LHCN-M2 (cell line): ENCODE measurements at regions not wholly inside any gene's neighbourhood (a gene's known extent, or its start where the extent isn't known, plus 50 kb on each side); places are given as distances from the start of the nearest gene placed in this dataset.
A peak's percentile ranks its signal among the peaks of the same experiment; 100 is the strongest.

Experiments
- DNase-seq: peaks from one replicate; pipeline ENCODE4 v3.0.0-alpha.2; 2012; ENCODE audit warnings: low read depth

DNA sequence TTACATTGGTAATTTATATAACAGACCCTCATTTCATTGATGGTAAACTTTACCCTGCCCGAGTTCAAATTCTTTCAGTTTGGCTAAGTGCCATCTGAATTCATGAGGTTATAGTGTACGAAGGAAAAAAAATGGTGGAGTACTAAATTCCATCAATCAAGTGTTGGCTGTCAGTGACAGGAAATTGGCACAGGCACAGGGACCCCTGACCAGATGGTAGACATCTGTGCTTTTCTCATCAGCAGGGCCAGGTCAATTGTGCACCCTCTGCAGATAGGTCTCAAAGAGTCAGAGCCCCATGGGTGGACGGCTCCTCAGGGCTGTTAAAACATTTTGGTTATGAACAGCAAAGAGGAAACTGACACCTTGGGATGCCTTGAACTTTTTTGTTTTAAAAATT, 439.2 kb downstream of the SETBP1 start:
- DNase-seq, result no peak

DNA sequence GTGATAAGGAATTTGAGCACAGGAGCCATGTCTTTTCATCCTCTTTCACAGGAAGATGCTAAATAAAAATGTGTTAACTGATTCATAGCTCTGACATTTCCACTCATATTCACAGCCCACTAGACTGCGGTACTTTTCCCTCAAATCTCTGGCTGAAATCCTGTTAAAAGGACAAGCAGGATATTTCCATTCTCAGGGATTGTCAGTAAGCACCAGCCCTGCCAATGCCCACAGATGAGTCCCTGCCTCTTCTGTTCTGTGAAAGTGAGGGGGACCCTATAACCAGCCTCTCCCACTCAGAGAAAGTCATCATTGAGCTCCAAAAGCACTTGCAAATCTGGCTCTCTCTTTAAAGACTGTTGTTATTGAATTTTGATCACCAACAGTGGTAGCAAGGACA, 440.5 kb downstream of the SETBP1 start:
- peak; percentile 19 for DNase-seq

DNA sequence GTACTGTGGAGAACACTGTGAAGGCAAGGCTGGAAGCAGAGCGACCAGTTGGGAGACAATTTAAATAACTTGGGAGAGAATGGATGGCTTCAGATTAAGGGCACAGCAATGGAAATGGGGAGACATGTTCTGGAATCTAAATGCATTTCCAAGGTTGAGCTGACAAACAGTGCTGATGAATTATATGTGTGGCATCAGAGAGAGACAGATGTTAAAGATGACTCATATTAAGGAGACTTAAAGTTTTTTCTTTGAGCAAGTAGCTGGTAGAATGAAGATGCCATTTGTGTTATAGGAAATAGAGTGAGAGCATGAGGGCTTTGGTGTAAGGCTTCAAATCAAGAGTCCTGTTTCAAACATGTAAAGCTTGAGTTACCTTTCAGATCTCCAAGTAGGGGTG, 441.8 kb downstream of the SETBP1 start:
- DNase-seq, result peak; percentile 65

DNA sequence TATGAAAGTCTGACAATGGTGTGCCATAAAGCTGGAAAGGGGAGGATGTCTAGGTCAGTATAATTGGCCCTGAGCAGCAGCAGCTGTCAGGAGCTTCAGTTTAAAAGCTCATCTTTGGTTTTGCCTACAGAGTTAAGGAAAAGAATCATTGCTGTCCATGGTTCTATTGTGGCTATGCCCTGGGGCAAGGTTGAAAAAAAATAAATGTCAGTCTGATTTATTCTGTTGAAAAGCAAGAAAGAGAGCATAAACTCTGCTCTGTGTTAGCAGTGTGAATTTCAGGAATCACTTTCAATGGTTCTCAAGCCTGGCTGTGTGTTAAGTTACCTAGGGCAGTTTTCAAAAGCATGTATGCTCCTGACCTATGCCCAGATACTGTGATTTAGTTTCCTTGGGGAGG, 446.7 kb downstream of the SETBP1 start:
- DNase-seq, result no peak

DNA sequence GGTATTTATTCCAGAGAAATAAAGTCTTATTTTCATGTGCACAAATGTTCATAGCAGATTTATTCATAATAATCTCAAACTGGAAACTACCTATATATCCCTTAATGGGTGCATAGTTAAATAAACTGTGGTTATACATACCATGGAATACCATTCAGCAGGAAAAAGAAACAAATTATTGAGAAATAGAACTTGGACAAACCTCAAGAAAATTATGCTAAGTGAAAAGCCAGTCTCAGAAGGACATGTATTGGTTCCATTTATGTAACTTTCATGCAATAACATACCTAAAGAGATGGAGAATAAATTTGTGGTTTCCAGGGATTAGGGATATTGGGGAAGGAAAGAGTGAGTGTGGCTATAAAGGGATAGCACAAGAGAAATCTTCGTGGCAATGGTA, 452.6 kb downstream of the SETBP1 start:
- no peak for DNase-seq

DNA sequence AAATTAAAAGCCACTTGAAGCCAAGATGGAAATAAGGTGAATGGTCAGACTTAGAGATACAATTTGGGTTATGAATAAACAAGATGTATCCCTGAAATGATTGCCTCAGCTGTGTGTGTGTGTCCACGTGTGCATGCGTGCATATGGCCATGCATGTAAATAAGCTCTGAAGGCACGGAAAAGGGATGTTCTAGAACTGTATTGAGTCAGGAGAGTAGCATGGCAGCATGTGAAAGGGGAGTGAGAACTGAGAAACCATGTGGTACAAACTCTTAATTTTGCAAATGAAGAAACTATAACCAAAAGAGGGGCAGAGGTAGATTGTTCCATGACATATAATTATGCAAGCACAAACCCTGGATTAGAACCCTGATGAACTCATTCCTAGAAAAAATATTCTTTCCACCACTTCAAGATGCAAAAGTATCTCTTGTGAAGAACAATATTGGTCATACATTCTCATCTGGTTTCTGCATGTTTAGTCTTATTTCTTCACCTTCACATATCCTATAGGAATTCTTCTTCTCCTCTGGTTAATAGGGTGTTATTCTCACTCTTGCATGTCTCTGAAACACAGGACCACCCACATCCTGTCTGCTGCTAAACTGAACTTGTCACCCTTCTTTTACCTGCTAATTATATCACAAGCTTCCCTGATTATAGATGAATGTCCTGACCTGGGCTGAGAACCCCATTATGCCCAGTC, 455.8 kb downstream of the SETBP1 start:
- DNase-seq, result no peak

DNA sequence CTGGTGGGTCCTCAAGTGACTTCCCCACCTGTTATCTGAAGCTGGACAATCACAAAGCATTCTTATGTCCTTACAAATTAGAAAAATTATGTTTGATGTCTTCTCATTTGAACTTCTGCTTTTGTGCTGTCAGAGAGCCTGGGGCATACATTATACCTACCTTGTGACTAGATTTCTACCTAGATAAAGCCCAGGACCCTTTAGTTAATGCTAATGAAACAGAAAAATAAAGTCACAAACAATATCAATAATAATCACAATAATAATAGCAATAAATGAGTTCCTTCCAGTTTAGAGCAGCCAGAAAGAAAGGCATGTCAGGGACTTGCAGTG, 456.4 kb downstream of the SETBP1 start:
- no peak for DNase-seq

DNA sequence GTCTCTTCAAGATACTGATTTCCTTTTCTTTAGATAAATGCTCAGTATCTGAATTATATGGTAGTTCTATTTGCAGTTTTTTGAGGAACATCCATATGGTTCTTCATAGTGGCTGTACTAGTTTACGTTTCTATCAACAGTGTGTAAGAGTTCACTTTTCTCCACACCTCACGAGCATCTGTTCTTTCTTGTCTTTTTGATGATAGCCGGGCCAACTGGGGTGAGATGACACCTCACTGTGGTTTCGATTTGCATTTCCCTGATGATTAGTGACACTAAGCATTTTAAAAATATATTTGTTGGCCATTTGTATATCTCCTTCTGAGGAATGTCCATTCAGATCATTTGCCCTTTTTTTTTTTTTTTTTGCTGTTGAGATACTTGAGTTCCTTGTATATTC, 458.8 kb downstream of the SETBP1 start:
- peak; percentile 15 for DNase-seq

DNA sequence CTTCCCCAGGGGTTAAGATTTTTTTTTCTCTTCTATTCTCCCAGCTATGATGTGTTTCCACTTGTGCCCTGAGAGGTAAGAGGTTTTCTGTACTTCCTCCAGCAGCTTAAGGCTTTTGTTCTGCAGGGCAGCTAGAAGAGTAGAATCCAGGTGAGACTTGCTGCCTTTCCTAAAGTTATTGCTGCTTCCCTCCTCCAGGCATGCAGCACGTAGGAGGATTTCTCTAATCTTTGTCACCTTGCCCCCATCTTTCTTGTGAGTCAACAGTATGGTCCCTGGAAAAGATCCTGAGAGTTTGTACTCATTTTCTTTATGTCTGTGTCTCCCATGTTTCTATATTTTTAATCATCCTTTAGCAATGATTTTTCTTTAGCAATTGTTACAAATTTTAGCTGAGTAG, 462.2 kb downstream of the SETBP1 start:
- no peak for DNase-seq

DNA sequence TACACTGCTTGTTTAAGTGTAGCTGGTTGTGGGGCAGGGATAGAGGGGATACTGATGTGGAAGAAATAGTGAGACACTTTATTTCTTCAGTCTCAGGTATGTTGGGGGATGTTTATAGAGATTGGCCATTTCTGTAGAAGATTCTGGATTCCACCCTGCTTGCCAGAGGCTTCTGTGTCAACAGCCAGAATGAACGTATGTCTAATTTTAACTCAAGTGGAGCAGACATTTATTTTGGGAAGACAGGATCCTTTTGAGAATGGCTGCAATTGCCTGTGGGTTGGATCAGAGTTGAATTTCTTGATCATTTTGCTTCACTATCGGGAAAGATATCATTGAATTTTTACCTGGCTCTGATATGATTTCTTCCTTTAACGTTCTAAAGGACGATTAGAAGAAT, 465.6 kb upstream of the SLC14A2 start:
- no peak for DNase-seq

DNA sequence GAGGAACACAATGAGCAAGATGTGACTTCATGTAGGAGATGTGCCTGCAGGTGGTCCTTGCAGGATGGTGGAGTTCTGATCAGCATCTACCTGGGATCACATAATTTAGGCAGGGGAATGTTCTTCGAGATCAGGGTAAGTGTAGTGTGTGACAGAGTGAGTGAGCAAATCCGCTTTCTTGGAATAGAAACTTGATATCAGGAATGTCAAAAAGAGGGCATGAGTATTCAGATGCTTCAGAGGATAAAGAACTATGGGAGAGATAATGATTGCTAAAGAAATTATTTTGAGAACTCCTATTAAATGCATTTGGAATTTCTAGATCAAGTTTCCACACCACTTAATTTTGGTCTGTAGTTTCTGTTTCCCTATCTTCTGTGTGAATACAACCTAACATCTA, 463.6 kb upstream of the SLC14A2 start:
- no peak for DNase-seq

DNA sequence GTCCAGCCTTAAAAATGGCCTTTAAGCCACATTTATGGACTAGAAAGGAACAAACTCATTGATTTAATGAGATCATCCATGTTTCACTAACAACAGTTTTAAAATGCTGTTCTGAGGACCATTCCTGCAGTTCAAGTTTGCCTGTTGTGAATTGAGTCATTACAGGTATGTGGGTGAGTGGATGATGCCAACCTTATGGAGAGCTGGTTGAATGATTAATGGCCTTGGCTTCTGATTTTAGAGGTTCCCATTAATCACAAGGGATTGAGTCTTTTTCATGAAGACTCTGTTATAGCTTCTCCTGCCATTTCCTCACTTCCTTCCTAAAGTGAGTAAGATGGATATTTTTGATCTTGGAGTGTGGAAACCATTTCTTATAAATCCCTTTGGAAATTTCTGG, 459.8 kb upstream of the SLC14A2 start:
- no peak for DNase-seq

DNA sequence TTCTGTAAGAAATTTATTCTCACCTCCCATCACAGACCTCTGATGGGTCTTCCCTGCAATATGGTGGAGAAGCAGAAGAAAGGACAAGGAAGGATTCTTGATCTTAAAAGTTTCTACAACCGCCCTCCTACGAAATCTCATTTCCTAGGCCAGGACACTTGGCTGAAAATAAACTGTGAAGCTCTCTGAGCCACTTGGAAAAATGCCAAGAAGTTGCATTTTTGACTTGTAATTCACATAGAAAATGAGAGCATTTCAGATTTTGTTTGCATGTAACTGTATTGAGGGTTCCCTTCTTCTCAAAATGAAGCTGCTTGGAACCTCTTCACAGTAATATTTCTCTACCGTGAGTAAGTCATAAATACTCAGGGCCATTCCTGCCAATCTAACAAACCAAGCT, 458.3 kb upstream of the SLC14A2 start:
- DNase-seq, result no peak

DNA sequence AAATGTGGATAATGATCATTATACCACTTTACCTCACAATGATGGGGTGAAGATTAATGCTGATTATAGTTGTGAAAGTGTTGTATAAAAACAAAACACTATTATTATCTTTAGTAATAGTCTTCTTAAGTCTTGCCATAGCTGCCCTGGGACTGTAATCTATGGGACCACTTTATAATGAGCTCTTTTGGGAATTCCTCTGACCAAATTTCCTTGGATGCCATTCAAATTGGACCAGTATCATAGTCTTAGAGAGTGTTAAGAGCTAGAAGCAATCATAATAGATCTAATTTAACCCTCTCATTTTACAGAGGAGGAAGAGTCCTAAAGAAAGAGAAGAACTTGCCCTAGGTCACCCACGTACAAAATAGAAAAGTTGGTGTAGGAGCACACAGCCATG, 457.7 kb upstream of the SLC14A2 start:
- DNase-seq, result no peak

DNA sequence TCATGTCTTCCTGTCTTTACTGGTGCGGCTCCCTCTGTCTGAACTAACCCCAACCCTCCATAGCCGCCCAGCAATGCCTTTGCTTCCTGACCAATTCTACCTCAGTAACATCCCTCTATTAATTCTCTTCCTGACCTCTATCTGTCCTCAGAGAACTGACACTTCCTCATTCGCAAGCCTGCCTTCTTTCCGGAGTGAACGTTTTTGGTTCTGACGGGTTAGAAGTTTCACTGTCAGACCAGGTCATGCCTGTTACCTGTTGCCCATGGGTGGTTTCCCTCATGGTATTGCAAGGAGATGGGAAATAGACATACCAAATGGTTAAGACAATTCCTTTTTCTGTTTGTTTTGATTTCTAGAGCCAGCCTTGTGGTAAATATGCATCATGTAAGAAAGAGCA, 453.4 kb upstream of the SLC14A2 start:
- DNase-seq, result no peak

DNA sequence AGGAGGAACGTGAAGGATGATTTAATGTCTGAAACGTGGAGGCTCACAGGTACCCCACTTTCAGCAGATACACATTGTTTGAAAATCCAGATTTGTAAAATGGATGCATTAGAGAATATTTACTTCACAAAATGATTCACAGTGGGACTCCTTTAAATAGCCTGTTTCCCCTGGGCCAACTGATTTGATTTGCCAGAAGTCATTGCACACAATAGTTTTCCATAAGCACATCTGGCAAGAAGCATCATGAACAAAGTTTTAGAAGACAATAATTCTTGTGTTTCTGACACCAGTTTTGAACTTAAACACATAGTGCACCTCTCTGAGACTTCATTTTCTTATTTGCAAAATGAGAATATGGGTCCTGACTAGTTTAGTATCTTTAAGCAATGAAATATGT, 451.4 kb upstream of the SLC14A2 start:
- DNase-seq, result no peak

DNA sequence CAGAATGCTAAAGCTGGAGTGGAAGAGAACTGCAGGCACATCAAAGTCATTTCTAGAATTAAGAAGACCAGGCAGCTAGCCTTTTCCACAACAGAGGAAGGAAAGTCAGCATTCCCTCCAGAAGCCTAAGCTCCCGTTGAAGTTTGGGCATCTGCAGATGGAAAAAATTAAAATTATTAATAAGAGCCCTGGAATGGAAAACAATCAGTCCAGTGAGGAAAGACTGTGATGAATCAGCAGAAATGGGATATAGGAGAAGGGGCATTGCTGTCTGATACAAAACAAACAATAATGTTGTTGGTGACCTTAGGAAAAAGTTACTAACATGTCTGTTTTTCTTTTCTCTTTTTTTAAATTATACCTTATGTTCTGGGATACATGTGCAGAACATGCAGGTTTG, 450.7 kb upstream of the SLC14A2 start:
- peak; percentile 21 for DNase-seq

DNA sequence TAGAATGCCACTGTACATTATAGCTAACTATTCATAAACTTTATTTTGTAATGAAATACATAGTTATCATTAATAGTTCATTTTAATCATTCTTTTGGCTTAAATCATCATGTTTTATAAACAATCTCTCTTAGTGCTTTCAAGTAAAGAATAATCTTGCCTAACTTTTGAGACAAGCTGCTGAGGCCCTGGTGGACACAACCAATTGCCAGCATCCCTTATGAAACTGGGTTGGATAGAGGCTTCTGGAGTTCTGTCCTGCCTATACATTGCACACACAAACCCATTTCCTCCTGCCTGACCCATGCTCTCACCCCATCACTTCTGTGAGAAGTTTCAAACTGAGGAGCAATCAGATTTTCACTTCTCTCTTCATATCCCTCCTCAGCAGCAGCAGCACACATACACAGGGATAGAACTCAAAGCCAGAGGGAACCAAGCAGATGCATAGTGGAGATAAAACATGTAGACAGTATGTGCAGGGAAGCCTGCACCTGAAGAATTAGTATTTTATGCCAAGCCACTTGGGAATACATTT, 450.0 kb upstream of the SLC14A2 start:
- no peak for DNase-seq

DNA sequence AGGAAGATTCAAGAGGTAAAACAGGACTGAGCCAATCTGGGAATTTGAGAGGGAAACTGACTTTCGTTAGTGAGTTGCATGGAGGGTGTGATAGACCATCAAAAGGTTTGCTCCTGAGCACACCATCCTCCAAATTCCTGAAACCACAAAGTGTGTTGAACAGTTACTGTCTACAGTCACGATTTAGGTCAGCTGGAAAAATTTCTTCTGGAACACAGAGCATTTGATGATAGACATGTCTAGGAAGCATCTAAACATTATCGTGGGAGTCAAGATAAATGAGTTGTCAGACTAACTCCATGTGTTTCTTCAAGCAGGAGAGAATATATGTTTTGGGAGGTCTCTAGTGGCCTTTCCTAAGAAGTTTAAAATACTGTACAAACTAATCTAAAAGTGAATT, 449.4 kb upstream of the SLC14A2 start:
- DNase-seq, result peak; percentile 7

DNA sequence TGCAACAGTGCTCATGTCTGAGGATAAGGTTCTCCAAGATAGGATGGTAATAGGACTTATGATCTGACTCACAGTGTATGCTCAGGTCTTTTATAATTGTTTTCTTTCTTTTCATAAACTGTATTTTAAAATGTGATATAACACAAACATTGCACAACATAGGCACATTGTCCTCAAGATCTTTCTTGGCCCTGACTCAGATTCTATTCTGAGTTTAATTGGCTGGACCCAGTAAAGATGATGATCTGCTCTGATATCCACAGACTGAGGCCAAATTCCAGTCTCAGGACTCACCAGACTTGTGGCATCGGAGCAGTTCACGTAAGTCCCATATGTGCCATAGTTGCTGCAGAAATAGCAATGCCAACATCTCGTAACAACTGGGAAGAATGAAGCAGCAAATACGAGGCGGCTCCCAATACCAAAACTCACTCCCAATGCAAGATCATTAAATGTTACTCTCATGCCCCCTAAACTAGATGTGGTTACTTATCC, 448.9 kb upstream of the SLC14A2 start:
- DNase-seq, result peak; percentile 98

DNA sequence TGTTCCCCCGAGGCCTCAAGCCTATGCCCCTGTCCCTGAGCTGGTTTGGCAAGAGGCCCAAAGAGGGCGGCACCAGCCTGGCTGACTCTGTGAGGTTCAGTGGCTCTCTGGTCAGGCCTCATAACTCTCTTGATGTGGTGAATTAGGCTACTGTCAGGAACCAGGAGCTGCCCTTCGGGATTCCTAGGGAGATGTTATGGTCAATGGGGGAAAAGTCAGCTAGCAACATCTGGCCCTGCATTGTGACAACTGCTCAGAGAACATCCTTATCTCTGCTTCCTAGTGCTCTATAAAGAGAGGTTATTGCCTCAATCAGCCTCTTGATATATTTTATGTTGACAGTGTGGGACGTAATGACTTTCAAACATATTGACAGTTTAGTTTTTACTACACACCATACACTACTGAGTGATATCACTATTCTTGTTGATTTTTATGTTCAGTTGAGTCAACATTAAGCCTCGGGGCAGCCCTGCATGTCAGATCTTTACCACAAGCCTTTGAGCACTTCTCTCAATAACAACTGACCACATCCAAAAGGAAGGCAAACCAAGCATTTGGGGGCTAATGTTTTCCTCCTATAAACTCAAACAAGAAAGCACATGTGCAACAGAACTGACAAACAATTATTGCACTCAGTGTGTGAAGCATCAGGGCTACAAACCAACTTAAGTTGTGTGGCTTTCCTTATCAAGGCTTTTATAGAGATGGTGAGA, 448.3 kb upstream of the SLC14A2 start:
- peak; percentile 82 for DNase-seq

DNA sequence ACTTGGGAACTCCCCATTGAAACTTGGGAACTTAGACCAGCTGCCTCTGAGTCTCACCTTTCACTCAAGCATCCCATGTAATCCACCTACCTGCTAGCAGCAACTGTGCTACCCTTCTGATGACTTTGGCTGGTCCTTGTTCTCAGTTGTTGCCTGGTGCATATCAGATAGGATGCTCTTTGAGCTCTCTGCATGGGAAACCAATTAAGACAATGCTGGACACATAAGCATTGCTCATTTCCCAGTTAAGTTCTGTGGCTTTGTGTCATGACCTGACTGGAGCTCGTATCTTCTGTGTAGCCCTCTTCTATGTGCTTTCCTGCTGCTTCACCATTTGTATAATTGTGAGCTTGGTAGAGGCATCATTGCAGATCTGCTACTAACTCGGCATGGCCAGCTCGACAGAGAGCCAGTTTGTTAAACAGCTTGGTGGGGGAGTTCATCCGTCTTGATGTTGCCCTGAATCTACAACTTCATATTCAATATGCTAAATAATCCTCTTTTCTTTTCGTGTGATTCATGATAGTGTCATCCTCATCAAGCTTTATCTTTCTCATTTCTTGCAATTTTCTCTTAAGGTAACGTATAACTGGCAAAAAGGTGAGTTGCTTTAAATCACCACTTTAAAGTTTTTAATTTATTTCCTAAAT, 447.5 kb upstream of the SLC14A2 start:
- DNase-seq, result peak; percentile 87
